NCI-H146 (cell line): ENCODE measurements at regions not wholly inside any gene's neighbourhood (a gene's known extent, or its start where the extent isn't known, plus 50 kb on each side); places are given as distances from the start of the nearest gene placed in this dataset.
"Not testable (repeated sequence)": the region's sequence is repeated elsewhere in the genome, so short reads cannot be mapped to it uniquely, and the experiment has no call there.

Experiments
- DNase-seq: peaks from one replicate; lab custom pipeline; 2025; lab: John Stamatoyannopoulos, UW

- DNase-seq, result no peak
These were observed 1336.5 kb downstream of the UQCRFS1 start for GRCh38 chr19:27876489-27876888.

DNA sequence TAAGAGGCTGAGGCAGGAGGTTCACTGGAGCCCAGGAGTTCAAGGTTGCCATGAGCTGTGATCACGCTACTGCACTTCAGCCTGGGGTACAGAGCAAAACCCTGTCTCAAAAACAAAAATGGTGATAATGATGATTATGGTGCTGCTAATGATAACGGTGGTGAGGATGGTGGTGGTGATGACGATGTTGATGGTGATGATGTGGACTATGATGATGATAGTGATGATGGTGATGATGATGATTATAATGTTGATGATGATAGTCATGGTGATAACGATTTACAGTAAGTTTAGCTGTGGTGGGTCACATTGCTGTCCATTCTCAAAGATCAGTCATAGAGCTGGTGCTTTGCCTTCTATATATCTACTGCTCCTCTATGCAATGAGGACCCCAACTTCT, 1340.6 kb downstream of the UQCRFS1 start:
- DNase-seq, result no peak

- DNase-seq, result no peak
These were observed 1342.7 kb downstream of the UQCRFS1 start for GRCh38 chr19:27870293-27870692.

DNA sequence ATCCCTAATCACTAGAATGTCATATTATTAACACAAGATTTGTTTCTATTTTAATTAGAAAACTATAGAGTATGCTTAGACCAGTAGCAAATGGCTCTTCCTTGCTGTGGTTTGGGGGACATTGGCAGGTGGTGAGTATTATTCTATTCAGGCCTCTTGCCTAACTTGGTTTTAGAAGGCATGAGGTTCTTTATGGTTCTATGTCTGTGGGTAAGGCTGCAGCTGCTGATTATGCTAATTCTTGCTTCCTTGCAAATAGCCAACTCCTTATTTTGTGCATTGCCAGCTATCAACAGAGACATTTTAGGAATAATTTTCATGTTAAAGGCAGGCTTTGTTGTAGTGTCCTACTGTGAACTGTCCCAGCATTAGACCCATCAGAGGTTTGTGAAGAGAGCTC, 1344.9 kb downstream of the UQCRFS1 start:
- no peak for DNase-seq

DNA sequence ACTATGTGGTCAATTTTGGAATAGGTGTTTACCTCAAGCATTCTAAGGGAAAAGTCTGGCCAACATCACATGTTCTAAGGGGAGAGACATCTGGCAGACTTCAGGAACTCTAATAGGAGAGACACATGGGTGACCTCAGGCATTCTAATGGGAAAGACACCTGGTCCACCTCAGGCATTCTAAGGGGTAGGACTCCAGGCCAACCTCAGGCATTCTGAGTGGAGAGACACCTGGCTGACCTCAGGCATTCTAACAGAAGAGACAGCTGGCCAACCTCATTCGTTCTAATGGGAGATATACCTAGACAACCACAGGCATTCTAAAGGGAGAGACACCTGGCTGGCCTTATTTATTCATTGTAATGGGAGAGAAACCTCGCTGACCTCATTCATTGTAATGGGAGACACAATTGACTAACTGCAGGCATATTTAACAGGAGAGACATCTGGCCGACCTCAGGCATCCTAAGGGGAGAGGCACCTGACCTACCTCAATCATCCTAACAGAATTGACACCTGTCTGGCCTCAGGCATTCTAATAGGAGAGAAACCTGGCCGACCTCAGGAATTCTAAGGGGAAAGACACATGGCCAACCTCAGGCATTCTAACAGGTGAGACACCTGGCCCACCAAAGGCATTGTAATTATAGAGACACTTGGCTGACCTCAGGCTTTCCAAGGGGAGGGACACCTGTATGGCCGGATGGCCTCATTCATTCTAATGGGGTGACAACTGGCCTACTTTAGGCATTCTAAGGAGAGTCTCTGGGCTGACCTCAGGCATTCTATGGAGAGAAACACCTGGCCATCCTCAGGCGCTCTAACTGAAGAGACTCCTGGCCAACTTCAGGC, 1346.8 kb downstream of the UQCRFS1 start:
- DNase-seq, result no peak

GRCh38 chr19:27861411-27861975, 1351.5 kb downstream of the UQCRFS1 start:
- no peak for DNase-seq

DNA sequence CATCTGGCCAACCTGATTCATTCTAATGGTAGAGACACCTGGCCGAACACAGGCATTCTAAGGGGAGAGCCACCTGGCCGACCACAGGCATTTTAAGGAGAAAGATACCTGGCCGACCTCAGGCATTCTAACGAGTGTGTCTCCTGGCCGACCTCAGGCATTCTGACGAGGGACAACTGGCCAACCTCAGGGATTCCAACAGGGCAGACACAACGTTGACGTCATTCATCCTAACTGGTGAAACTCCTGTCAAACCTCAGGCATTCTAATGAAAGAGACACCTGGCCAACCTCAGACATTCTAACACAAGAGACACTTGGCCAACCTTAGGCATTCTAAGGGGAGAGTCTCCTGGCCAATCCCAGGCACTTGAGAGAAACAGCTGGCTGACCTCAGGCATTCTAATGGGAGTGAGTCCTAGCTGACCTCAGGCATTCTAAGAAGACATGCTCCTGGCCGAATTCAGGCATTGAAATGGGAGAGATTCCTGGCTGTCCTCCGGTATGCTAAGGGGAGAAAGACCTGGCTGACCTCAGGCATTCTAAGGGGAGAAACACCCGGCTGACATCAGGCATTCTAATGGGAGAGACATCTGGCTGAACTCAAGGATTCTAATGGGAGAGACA, 1352.5 kb downstream of the UQCRFS1 start:
- DNase-seq, result no peak

DNA sequence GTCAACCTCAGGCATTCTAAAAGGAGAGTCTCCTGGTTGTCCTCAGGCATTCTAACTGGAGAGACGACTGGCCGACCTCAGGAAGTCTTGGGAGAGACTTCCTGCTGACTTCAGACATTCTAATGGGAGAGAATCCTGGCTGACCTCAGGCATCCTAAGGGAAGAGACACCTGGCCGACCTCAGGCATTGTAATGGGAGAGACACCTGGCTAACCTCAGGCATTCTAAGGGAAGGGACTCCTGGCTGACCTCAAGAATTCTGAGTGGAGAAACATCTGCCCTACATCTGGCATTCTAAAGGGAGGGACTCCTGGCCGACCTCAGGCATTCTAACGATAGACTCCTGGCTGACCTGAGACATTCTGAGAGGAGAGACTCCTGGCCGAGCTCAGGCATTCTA, 1353.3 kb downstream of the UQCRFS1 start:
- DNase-seq, result no peak

DNA sequence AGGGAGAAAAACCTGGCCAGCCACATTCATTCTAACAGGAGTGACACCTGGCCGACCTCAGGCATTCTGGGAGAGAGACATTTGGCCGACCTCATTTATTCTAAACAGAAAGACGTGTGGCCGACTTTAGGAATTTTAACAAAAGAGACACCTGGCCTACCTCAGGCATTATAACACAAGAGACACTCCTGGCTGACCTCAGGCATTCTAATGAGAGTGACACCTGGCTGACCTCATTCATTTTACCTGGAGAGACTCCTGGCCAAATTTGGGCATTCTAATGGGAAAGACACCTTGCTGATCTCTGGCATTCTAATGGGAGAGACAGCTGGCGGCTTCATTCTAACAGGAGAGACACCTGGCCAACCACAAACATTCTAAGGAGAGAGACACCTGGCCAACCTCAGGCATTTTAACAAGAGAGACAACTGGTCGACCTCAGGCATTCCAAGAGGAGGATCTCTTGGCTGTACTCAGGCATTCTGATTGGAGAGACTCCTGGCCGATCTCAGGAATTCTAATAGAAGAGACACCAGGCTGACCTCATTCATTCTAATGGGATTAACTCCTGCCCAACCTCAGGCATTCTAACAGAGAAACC, 1353.9 kb downstream of the UQCRFS1 start:
- no peak for DNase-seq

DNA sequence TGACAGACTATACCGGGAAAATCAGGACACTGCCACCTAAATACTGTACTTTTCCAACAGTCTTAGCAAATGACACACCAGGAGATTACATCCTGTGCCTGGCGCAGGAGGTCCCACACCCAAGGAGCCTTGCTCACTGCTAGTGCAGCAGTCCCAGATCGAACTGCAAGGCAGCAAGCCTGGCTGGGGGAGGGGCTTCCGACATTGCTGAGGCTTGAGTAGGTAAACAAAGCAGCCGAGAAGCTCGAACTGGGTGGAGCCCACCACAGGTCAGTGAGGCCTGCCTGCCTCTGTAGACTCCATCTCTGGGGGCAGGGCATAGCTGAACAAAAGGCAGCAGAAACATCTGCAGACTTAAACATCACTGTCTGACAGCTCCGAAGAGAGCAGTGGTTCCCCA, 1360.0 kb downstream of the UQCRFS1 start:
- DNase-seq, result not testable (repeated sequence)

DNA sequence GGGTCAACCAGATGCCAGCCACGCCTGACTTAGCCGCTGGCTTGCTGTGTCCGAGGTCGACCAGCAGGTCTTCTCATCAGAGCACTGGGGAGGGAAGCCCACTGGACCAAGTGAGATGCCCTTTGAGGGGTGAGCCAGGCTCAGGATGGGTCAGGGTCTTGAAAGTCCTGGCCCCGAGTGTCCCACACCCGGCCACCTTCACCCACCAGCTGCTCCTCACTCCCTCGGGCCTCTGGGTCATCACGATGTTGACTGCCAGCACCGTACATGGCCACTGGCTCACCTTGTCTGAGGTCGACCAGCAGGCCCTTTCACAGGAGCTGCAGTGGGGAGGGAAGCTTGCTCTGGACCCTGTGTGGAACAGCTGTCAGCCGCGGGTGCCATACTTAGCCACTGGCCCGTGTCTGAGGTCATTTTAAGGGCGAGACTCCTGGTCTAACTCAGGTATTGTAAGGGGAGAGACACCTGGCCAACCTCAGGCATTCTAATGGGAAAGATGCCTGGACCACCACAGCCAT, 1361.3 kb downstream of the UQCRFS1 start:
- DNase-seq, result no peak

- no peak for DNase-seq
These were observed 1361.9 kb downstream of the UQCRFS1 start for GRCh38 chr19:27851002-27851481.

DNA sequence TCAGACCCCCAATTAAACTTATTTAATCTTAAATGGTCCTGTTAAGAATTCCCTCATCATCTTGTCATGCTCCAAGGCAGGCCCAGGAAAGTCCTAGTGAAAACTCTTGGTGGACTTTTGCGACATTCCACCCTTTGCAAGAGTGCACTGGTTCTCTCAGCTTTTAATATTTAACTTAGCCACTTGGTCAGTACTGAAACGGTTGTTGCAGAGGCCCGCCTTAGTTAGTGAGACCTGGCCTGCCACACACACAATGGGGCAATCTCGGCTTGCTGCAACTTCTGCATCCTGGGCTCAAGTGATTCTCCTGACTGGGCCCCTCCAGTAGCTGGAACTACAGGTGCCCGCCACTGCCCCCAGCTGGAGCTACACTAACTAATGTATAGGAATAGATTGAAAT, 1366.0 kb downstream of the UQCRFS1 start:
- no peak for DNase-seq

DNA sequence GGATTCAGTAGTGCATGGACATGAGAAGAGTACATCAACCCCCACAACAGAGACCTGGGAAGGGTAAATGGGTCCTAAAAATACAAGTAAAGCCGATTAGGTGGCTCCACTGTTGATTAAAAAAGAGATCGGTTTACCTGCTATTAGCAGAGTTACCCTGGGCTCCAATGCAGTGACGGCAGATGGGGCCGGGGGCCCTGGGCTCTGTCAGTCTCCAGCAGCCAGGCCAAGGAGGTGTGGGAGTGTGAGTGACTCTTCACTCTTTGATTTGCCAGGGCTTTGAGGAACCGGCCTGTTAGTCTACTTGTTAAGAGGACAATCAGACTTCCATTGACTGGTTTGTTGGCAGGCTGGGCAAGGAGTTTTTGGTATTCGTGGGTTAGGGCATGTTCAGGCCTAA, 1368.7 kb downstream of the UQCRFS1 start:
- no peak for DNase-seq

- no peak for DNase-seq
These were observed 1369.1 kb downstream of the UQCRFS1 start for GRCh38 chr19:27843861-27844260.

DNA sequence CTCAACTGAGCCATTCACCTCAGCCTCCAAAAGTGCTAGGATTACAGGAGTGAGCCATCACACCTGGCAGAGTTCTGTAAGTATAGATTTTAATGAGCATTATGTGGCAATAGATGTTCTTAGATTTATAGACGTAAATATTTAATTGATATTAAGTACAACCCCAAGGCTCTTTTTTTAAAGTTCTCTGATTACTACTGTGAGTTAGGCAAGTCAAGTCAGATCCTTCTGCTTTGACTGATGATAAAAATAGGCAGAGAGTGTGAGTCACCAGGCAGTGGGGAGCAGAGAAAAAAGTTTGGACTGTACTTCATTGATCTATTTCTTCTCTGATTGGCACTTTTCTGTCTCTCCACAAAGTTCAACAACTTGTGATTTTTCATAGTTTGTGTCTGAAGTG, 1379.9 kb downstream of the UQCRFS1 start:
- DNase-seq, result no peak

DNA sequence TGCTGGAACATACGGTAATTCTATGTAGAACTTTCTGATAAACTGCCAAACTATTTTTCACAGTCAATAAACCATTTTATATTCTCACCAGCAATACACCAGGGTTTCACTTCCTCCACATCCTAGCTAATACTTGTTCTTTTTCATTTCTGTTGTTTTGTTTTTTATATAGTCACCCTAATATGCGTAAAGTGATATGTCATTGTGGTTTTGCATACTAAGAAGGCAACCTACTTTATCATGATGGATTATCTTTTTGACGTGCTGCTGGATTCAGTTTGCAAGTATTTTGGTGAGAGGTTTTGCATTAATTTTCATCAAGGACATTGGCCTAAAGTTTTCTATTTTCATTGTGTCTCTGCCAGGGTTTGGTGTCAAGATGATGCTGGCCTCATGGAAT, 1384.1 kb downstream of the UQCRFS1 start:
- DNase-seq, result no peak

DNA sequence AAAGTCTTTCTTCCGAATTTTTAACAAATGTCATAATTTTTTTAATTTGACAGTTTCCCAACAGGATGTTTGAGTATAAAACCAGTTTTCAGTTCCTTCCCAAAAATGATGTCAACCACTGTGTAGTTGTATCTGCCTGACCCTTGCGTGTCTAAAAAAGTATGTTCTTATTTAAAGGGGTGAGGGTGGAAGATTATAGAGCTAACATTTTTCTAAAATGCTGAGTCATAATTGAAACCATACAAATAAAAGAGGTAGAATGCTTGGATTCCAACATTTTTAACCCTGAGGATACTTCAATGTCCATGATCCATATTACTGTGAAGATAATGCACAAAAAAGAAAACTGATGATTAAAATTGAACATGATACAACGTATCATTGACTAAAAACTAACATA, 1388.8 kb downstream of the UQCRFS1 start:
- no peak for DNase-seq

DNA sequence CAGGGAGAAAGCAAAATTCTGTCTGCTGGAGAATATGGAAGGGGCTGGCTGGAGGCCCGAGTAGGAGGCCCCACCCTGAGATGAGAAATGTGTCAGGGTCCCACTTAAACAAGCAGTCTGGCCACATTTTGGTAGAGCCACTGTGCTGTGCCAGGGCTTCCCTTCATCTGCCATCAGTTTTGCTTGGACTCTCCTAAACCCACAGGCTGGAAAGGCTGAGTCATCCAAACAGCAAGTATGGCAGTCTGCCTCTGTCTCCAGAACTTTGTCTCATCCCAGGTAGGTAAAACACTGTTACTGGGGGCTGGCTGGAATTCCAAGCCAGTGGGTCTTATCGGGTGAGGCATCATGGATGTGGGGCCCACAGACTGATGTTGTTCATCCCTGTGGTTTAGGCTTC, 1390.6 kb downstream of the UQCRFS1 start:
- DNase-seq, result no peak

GRCh38 chr19:27821418-27822018, 1391.4 kb downstream of the UQCRFS1 start:
- DNase-seq, result no peak

DNA sequence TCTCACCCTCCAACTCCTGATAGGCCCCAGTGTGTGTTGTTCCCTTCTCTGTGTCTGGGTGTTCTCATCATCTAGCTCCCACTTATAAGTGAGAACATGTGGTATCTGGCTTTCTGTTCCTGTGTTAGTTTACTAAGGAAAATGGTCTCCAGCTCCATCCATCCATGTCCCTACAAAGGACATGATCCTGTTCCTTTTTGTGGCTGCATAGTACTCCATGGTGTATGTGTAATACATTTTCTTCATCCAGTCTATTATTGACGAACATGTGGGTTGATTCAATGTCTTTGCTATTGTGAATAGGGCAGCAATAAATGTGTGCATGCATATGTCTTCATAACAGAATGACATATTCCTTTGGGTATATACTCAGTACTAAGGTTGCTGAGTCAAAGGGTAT, 1397.0 kb downstream of the UQCRFS1 start:
- no peak for DNase-seq

DNA sequence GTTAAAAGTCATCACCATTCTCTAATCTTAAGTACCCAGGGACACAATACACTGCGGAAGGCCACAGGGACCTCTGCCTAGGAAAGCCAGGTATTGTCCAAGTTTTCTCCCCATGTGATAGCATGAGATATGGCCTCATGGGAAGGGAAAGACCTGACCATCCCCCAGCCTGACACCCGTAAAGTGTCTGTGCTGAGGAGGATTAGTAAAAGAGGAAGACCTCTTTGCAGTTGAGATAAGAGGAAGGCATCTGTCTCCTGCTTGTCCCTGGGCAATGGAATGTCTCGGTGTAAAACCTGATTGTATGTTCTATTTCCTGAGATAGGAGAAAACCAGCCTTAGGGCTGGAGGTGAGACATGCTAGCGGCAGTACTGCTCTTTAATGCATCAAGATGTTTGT, 1398.1 kb downstream of the UQCRFS1 start:
- not testable (repeated sequence) for DNase-seq
